GM19463 (cell line): ENCODE measurements at regions not wholly inside any gene's neighbourhood (a gene's known extent, or its start where the extent isn't known, plus 50 kb on each side); places are given as distances from the start of the nearest gene placed in this dataset.
"Not testable (repeated sequence)": the region's sequence is repeated elsewhere in the genome, so short reads cannot be mapped to it uniquely, and the experiment has no call there.

ENCODE experiments used
- ATAC-seq: cut with Tn5 transposase; IDR thresholded peaks from one replicate; pipeline ENCODE4 v1.9.1; 2021; ENCODE audit warnings: mild to moderate bottlenecking, moderate library complexity; ENCODE audit not compliant: unreplicated experiment

- not testable (repeated sequence) for ATAC-seq
These were observed 250.9 kb upstream of the PRKCQ start for GRCh38 chr10:6830981-6831380.

GRCh38 chr10:6824793-6825192 lies 244.7 kb upstream of the PRKCQ start:
- ATAC-seq = not testable (repeated sequence)

- no peak for ATAC-seq
These were observed 243.7 kb upstream of the PRKCQ start for GRCh38 chr10:6823770-6824169.

GRCh38 chr10:6819301-6819700 lies 239.2 kb upstream of the PRKCQ start:
- ATAC-seq = no peak

- no peak for ATAC-seq
These were observed 237.7 kb upstream of the PRKCQ start for GRCh38 chr10:6817770-6818169.

DNA sequence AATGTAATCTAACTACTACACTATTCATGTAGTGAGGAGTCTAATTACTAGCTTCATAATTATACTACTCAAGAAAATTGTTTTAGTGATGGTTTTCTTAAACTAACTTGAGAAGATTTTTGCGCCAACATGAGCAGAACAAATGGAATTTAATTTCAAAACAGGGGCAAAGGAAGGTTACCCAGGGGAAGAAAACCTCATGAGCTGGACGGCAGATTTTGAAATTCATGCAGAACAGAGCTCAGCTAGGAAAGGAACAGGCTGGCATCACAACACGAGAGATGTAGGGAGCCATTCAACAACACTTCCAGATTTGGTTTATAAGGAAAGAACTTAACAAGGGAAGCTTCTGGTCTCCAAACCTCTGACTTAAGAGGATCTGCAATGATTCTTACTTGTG lies 235.3 kb upstream of the PRKCQ start:
- no peak for ATAC-seq

- ATAC-seq = no peak
These were observed 233.8 kb upstream of the PRKCQ start for GRCh38 chr10:6813856-6814255.

DNA sequence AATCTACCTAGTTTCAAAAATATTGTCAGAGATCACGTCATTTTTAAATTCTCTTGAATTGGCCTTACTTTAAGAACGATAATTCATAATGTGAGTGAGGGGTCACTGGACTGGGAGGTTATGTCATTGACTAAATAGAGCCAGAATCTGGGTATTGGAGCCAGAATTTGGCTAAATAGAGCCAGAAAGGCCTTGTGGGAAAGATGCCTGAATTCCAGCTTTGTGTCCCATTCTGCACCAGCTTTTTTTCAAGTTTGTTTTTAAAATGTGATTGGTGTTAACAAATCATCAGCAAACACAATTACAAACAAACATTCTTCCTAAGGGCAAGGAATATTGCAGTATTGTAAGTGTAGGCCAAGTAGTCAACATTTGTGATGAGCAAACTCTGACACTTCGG lies 233.2 kb upstream of the PRKCQ start:
- ATAC-seq = no peak

DNA sequence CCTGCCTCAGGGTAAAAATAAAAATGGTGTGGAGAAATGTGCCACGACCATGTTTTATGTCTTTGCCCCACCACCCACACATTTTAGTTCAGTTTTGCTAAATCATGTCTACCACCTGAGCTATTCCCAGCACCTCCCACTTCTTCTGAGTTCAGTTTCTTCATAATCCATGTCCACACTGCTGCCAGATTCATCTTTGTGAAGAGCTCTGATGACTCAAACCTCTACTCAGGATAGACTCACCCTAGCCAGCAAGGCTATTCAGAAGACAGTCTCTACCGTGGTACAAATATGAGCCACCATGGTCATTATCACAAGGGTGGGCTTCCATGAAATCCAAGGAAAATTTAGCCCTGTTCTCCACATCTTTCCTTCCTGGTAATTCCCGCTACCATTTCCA lies 231.1 kb upstream of the PRKCQ start:
- ATAC-seq = no peak

GRCh38 chr10:6803427-6803783 lies 223.3 kb upstream of the PRKCQ start:
- ATAC-seq = no peak

- ATAC-seq = no peak
These were observed 222.8 kb upstream of the PRKCQ start for GRCh38 chr10:6802759-6803426.

GRCh38 chr10:6796231-6796630 lies 216.2 kb upstream of the PRKCQ start:
- ATAC-seq = no peak

DNA sequence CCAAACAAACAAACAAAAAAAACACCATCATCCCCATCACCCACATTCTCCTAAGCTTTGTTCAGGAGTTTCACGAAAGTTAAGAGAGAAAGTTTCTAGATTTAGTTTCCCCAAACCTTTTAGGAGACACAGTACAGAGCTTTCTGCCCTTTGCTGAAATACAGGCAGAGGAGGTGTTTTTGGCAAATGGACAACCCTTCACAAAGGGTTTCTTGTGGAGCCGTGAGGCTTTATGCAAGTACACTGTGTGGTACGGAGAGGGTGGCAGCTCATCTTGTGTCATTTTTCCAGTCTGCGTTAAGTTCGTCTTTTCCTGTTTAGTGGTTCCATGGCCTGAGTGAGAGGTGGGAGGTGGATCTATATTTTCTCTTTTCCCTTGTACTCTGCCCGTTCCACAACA lies 215.5 kb upstream of the PRKCQ start:
- ATAC-seq = no peak

- not testable (repeated sequence) for ATAC-seq
These were observed 214.8 kb upstream of the PRKCQ start for GRCh38 chr10:6794841-6795240.

DNA sequence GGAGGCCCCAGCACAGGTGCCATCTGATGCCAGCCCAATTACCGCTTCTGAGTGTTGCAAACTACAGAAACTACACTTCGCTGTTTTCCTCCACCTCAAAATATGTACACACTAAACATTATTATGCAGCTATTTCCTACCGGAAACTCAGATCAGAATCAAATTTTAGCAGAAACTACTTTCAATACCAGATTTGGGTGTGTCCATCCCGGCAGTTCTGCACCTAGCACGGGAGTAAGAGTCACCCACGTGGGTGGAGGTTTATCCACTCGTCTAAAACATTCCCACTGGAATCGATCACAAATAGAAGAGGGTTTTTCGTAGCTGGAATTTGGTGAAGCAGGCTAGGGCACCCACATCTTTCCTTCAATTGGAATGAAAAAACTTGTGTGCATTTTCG lies 214.4 kb upstream of the PRKCQ start:
- no peak for ATAC-seq

DNA sequence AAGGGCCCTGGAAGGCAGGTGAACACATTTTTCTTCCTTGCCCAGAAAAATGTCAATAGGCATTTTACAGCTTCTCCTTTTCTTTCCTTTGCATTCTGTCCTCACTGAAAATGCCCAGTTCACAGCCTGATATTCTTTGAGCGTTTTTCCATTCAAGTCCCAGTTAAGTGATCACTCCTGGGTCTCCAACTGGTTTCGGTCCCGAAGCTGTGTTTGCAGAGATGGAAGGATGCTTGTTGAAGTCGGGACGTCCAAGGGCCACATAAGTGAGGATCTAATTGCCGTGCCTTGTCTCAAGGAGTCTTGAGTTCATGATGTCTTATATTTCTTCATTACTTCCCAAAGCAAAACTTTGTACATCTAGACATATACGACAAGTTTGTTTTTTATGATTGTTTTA lies 208.7 kb upstream of the PRKCQ start:
- ATAC-seq = no peak

DNA sequence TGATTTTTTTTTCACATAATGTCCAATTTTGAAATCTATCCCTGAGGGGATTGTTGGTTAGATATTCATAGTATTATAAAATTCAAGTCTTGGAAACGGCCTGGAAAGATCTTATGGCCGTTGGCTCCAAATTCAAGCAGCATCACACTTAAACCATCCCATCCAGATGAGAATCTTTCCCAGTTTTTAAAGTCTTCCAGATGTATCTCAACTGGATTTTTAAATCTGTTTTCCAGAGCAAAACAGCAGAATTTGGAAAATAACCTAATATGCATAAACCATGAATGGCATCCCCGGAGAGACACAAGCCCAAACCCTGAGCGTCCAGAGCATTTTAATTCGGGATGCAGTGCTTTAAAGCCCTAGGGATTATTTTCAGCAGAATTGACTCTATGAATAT lies 208.2 kb upstream of the PRKCQ start:
- no peak for ATAC-seq

DNA sequence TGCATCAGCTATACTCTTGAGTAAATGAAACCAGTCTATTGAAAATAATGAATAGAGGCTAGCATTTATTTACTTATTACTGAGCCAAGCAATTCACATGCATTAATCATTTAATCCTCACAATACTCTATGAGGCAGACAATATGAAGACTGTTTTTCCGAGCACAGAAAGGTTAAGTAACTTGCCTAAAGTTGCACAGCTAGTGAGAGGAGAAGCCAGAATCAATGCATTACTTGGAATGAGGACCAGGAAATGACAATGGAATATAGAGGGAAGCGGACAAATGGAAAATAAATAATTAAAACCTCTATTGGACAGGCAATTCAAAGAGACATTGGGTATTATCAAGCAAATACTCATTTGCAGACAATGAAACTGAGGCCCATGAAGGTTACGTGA lies 207.6 kb upstream of the PRKCQ start:
- ATAC-seq = no peak

GRCh38 chr10:6787091-6787490 lies 207.0 kb upstream of the PRKCQ start:
- ATAC-seq = no peak

DNA sequence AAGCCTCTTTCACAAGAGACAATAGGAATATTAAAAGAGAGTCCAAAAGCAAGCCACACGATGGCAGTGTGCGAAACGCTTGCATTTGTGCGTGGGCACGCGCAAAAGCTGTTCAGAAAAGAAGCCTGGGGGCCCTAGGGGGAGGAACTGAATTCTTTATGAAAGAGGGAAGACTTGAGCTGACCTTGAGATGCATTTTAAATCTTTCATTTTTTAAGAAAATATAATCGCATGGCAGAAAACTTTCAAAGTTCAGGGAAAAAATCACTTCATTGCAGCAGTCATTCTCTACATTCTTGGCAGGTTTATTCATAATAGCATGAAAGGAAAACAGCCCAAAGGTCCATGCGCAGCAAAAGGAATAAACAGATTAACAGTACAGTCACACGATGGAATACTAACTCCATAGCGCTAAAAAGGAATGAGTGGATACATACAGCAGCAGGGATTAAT lies 206.5 kb upstream of the PRKCQ start:
- no peak for ATAC-seq

GRCh38 chr10:6784429-6784828 lies 204.4 kb upstream of the PRKCQ start:
- not testable (repeated sequence) for ATAC-seq

DNA sequence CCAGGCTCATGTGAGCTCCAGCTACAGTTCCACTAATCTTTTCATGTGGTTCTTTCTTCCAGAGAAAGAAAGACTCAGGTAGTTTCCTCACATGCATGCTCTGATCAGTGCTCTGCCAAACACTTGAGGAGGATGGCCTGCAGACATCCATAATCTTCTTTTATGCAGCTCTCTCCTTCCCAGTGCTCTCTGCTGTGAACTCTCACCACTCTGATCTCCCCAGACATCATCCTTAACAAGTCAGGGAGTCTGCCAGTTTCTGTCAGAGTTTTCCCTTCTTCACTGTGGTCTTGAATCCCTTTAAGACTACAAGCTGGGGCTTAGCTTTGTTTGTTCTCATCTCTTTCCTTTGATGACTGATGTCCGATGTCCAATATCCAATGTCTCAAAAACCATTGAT lies 203.4 kb upstream of the PRKCQ start:
- ATAC-seq = no peak

GRCh38 chr10:6782378-6782777 lies 202.3 kb upstream of the PRKCQ start:
- no peak for ATAC-seq
